HepG2 (cell line): ENCODE measurements at regions not wholly inside any gene's neighbourhood (a gene's known extent, or its start where the extent isn't known, plus 50 kb on each side); places are given as distances from the start of the nearest gene placed in this dataset.

Experiments used
- ATAC-seq: fragments of 200-7000 bp; cut with Tn5 transposase; 3 replicates; pipeline ENCODE4 v1.9.1; 2020; ENCODE audit warnings: mild to moderate bottlenecking, moderate library complexity
- BruUV-seq: library from RNA; stranded (reverse); fragments of 400-500 nt; replicated peaks from 2 replicates; lab custom pipeline; 2021; lab: Mats Ljungman, UMichigan
- CTCF ChIA-PET: fragments of 300-600 bp; formaldehyde crosslinking; extraction: SDS; loops from one replicate; lab custom pipeline; 2021; ENCODE audit warnings: low total read pairs, inconsistent platforms, low intra/inter-chr PET ratio; lab: Yijun Ruan, JAX
- POLR2A ChIA-PET: fragments of 350-600 bp; sonication (Branson Sonifier 250); formaldehyde crosslinking; loops from one replicate; lab custom pipeline; 2020; ENCODE audit warnings: antibody characterized with exemption, inconsistent platforms; lab: Yijun Ruan, JAX
- DNase-seq: peaks from one replicate; pipeline ENCODE4 v3.0.0-alpha.2; 2015; ENCODE audit warnings: low spot score
- FAIRE-seq: peaks from 3 replicates; lab custom pipeline; 2011; peaks lifted over from hg19 to GRCh38; lab: Jason Lieb, UNC
- H2AFZ ChIP-seq: one replicate; pipeline ENCODE4 v1.6.1; 2011; ENCODE audit warnings: low read length, inconsistent platforms
- H3K27ac ChIP-seq: fragments of 300-600 bp; 3 replicates; pipeline ENCODE4 v1.8.0; 2011; ENCODE audit warnings: mixed run types, mild to moderate bottlenecking, mixed read lengths, low read length, inconsistent platforms; ENCODE audit not compliant: insufficient read depth; ENCODE audit errors: extremely low read length
- H3K27me3 ChIP-seq, 2 experiments: fragments of 200-600 bp in 1 of 2; 2 replicates in 1 of 2; 3 replicates in 1 of 2; pipeline versions ENCODE4 v1.6.0 to v1.8.0; 2011; ENCODE audit warnings: low read length in 2 of 2, mild to moderate bottlenecking in 2 of 2, moderate library complexity in 2 of 2, inconsistent platforms in 1 of 2; ENCODE audit not compliant: insufficient read depth in 2 of 2, control insufficient read depth in 1 of 2
- H3K36me3 ChIP-seq, 2 experiments: fragments of 200-600 bp in 1 of 2; replicated peaks in 1 of 2; 2 replicates in 1 of 2; 3 replicates in 1 of 2; pipeline versions ENCODE4 v1.5.1 to v1.8.0; 2011; ENCODE audit warnings: low read length in 2 of 2, inconsistent platforms in 1 of 2; ENCODE audit not compliant: insufficient read depth in 2 of 2, control insufficient read depth in 1 of 2
- H3K4me1 ChIP-seq: 2 replicates; pipeline ENCODE4 v1.5.1; 2012; ENCODE audit warnings: low read length, inconsistent platforms; ENCODE audit not compliant: insufficient read depth
- H3K4me2 ChIP-seq: 2 replicates; pipeline ENCODE4 v1.6.0; 2011; ENCODE audit warnings: low read depth, low read length, inconsistent platforms
- H3K4me3 ChIP-seq, 3 experiments: fragments of 200-600 bp in 1 of 3; sonication (generic), shearing (Covaris generic) in 1 of 3; replicated peaks in 1 of 3; 2 replicates each; pipeline ENCODE4 v1.5.1; 2011 to 2016; ENCODE audit warnings: low read length in 3 of 3, inconsistent platforms in 2 of 3, low read depth in 2 of 3, mild to moderate bottlenecking in 2 of 3, control low read depth in 1 of 3, mixed read lengths in 1 of 3; ENCODE audit not compliant: insufficient read depth in 1 of 3
- H3K79me2 ChIP-seq: one replicate; pipeline ENCODE4 v1.6.1; 2011; ENCODE audit warnings: low read length, inconsistent platforms; ENCODE audit not compliant: insufficient read depth
- H3K9ac ChIP-seq: 2 replicates; pipeline ENCODE4 v1.6.0; 2011; ENCODE audit warnings: mild to moderate bottlenecking, low read depth, low read length, inconsistent platforms; ENCODE audit not compliant: insufficient read depth
- H3K9me3 ChIP-seq: 2 replicates; pipeline ENCODE4 v1.5.1; 2012; ENCODE audit warnings: mild to moderate bottlenecking, low read length
- H4K20me1 ChIP-seq: 2 replicates; pipeline ENCODE4 v1.6.0; 2011; ENCODE audit warnings: inconsistent platforms, mild to moderate bottlenecking, low read length, moderate library complexity; ENCODE audit not compliant: insufficient read depth
- CREM ChIP-seq, 2 experiments: sonication (generic) in 1 of 2; formaldehyde crosslinking in 1 of 2; IDR thresholded peaks; 2 replicates each; pipeline versions ENCODE4 v1.4.0 to v1.6.1; 2016 to 2020; ENCODE audit warnings: antibody characterized with exemption in 1 of 2, mild to moderate bottlenecking in 1 of 2, missing genetic modification reagents in 1 of 2
- DPF2 ChIP-seq: sonication (generic); formaldehyde crosslinking; IDR thresholded peaks from 2 replicates; pipeline ENCODE4 v1.4.0; 2020; ENCODE audit warnings: mild to moderate bottlenecking, low read depth, missing genetic modification reagents, borderline replicate concordance
- HHEX ChIP-seq: IDR thresholded peaks from 2 replicates; pipeline ENCODE4 v1.6.1; 2016; ENCODE audit warnings: control low read depth
- HNF4G ChIP-seq, 2 experiments: sonication (generic) in 1 of 2; formaldehyde crosslinking in 1 of 2; IDR thresholded peaks; 2 replicates each; pipeline versions ENCODE4 v1.4.0 to v1.6.1; 2011 to 2020; ENCODE audit warnings: borderline replicate concordance in 2 of 2, low read depth in 2 of 2, mild to moderate bottlenecking in 2 of 2, low read length in 1 of 2, missing genetic modification reagents in 1 of 2, moderate library complexity in 1 of 2
- ISL2 ChIP-seq: sonication (generic); formaldehyde crosslinking; IDR thresholded peaks from 2 replicates; pipeline ENCODE4 v1.5.0; 2020; ENCODE audit warnings: missing genetic modification reagents
- MED1 ChIP-seq: sonication (generic); formaldehyde crosslinking; IDR thresholded peaks from 2 replicates; pipeline ENCODE4 v1.4.0; 2020; ENCODE audit warnings: missing genetic modification reagents
- NR2F2 ChIP-seq: IDR thresholded peaks from 2 replicates; pipeline ENCODE4 v1.6.1; 2012; ENCODE audit warnings: low read depth, inconsistent platforms, borderline replicate concordance
- PHF21A ChIP-seq: sonication (generic); formaldehyde crosslinking; IDR thresholded peaks from 2 replicates; pipeline ENCODE4 v1.5.0; 2020; ENCODE audit warnings: mild to moderate bottlenecking, missing genetic modification reagents
- PHF5A ChIP-seq: IDR thresholded peaks from one replicate; pipeline ENCODE4 v1.6.1; 2018; ENCODE audit warnings: low read depth, missing genetic modification reagents; ENCODE audit not compliant: unreplicated experiment
- RCOR2 ChIP-seq: IDR thresholded peaks from 2 replicates; pipeline ENCODE4 v1.6.1; 2016; ENCODE audit warnings: missing biosample characterization, missing genetic modification reagents
- REPIN1 ChIP-seq: sonication (generic); formaldehyde crosslinking; IDR thresholded peaks from 2 replicates; pipeline ENCODE4 v1.8.0; 2022; ENCODE audit warnings: missing genetic modification reagents, low read depth, mild to moderate bottlenecking, borderline replicate concordance
- SUZ12 ChIP-seq: fragments of 150-350 bp; IDR thresholded peaks from 2 replicates; pipeline ENCODE4 v1.6.1; 2014; ENCODE audit warnings: low read depth, low read length
- TAF1 ChIP-seq: sonication (generic); formaldehyde crosslinking; IDR thresholded peaks from 2 replicates; pipeline ENCODE4 v1.4.0; 2020; ENCODE audit warnings: missing genetic modification reagents
- TARDBP ChIP-seq: sonication (generic); formaldehyde crosslinking; IDR thresholded peaks from 2 replicates; pipeline ENCODE4 v1.8.0; 2022; ENCODE audit warnings: mild to moderate bottlenecking, missing genetic modification reagents
- XRCC5 ChIP-seq: fragments of 200-400 bp; formaldehyde crosslinking; optimal IDR thresholded peaks from 2 replicates; pipeline ENCODE3; 2017; ENCODE audit warnings: mild to moderate bottlenecking, low read length
- ZBTB26 ChIP-seq: IDR thresholded peaks from 2 replicates; pipeline ENCODE4 v1.6.1; 2016; ENCODE audit warnings: missing compliant biosample characterization, missing genetic modification reagents, borderline replicate concordance
- ZNF292 ChIP-seq: sonication (generic); formaldehyde crosslinking; IDR thresholded peaks from 2 replicates; pipeline ENCODE4 v1.8.1; 2022; ENCODE audit warnings: mild to moderate bottlenecking, low read depth, missing genetic modification reagents, borderline replicate concordance
- ZNF468 ChIP-seq: sonication (generic); formaldehyde crosslinking; IDR thresholded peaks from 2 replicates; pipeline ENCODE4 v1.8.0; 2022; ENCODE audit warnings: mild to moderate bottlenecking, moderate library complexity, missing genetic modification reagents
- ZNF563 ChIP-seq: sonication (generic); formaldehyde crosslinking; IDR thresholded peaks from 2 replicates; pipeline ENCODE4 v1.8.0; 2022; ENCODE audit warnings: mild to moderate bottlenecking, moderate library complexity, missing genetic modification reagents
- WGBS: methylation state at CpG from one replicate; pipeline ENCODE4 v1.1.6; 2017; ENCODE audit warnings: low lambda C conversion rate; 5-methylcytosine and 5-hydroxymethylcytosine counted together
- in situ Hi-C: cut with HindIII; loops from 2 replicates; pipeline ENCODE4 v1.10.0; 2017; ENCODE audit warnings: low pct_unique_long_range_greater_than_20kb; ENCODE audit not compliant: extremely low pct_ligation_motif_present
- intact Hi-C: fragments of 100-400 bp; cut with micrococcal nuclease; formaldehyde crosslinking; loops from one replicate; pipeline ENCODE4 v1.10.0; 2022; ENCODE audit not compliant: unreplicated experiment
- TF ChIP-seq, protein P1 (sequence below): IDR thresholded peaks from 2 replicates; pipeline ENCODE4 v1.6.1; 2018; ENCODE audit warnings: missing genetic modification reagents, mild to moderate bottlenecking, missing compliant biosample characterization
- TF ChIP-seq, protein P2 (sequence below): sonication (generic); formaldehyde crosslinking; IDR thresholded peaks from 2 replicates; pipeline ENCODE4 v1.8.0; 2022; ENCODE audit warnings: missing genetic modification reagents, low read depth, mild to moderate bottlenecking, borderline replicate concordance
- TF ChIP-seq, protein P3 (sequence below): IDR thresholded peaks from 2 replicates; pipeline ENCODE4 v1.6.1; 2016; ENCODE audit warnings: low read depth, borderline replicate concordance

DNA sequence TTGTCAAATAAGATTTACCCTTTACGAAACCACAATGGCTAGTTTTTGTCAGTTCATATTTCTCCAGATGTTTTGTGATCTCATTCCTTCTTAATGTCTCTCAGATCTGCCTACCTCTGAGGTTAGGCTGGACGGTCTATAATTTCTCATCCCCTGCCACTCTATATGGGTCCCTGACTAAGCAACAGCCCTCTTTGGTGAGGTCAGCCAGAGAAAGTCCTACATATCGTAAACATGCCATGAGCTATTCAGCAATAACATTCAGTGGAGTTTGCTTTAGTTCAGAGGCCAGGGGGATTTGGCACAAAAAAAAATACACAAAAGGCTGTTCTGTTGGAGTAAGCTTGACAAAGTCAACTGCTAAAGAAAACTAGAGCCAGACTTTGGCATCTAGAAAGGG lies 192.1 kb upstream of the NCKAP5 start (continued):
- no peak for TF ChIP-seq TAF1 (CRISPR knock-in tag)
- TF ChIP-seq SUZ12: no peak
- no peak for TF ChIP-seq ZNF468 (CRISPR knock-in tag)
- TF ChIP-seq NR2F2: no peak
- TF ChIP-seq, protein P1, sequence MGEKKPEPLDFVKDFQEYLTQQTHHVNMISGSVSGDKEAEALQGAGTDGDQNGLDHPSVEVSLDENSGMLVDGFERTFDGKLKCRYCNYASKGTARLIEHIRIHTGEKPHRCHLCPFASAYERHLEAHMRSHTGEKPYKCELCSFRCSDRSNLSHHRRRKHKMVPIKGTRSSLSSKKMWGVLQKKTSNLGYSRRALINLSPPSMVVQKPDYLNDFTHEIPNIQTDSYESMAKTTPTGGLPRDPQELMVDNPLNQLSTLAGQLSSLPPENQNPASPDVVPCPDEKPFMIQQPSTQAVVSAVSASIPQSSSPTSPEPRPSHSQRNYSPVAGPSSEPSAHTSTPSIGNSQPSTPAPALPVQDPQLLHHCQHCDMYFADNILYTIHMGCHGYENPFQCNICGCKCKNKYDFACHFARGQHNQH: no peak
- no peak for TF ChIP-seq PHF5A (CRISPR knock-in tag)
- TF ChIP-seq, protein P2, sequence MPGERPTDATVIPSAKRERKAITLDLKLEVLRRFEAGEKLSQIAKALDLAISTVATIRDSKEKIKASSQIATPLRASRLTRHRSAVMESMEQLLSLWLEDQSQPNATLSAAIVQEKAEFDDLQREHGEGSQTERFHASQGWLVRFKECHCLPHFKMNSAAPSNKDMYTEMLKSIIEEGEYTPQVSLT (CRISPR knock-in tag): no peak

GRCh38 chr2:133765658-133766057 lies 197.4 kb upstream of the NCKAP5 start:
- Histone ChIP-seq H3K27me3 (no peaks in the 10 kb centered on the region), H3K4me2 (no peak overlapping the region), H4K20me1 (no peaks in the 10 kb centered on the region), H3K36me3 (no peaks in the 10 kb centered on the region), H2AFZ (no peak overlapping the region), H3K79me2 (no peaks in the 10 kb centered on the region), H3K27ac (peak overlapping the region; percentile 15), H3K4me3 (no peak overlapping the region), H3K4me1 (peaks cover 18% of the 10 kb centered on the region), H3K9me3 (peaks cover 6% of the 10 kb centered on the region; the same call in 1 of the 2 replicates), H3K9ac (no peak overlapping the region)
- BruUV-seq: no TSS peak
- in situ Hi-C loops: no loop called here
- 0% methylated on average over 1 of the region's 2 CpGs for WGBS
- ATAC-seq: peak; percentile 99
- intact Hi-C loops: no loop called here
- FAIRE-seq: peak; percentile 84
- POLR2A ChIA-PET: no interaction called here
- CTCF ChIA-PET: no interaction called here
- peak; percentile 88 for DNase-seq
- TF ChIP-seq DPF2 (CRISPR knock-in tag) (peak; percentile 60; the same call in 1 of the 2 replicates), MED1 (CRISPR knock-in tag) (0 out of 2 replicates have a peak, but pooled peaks have one; percentile 26), XRCC5 (peak; percentile 48), ISL2 (CRISPR knock-in tag) (peak; percentile 57), ZNF563 (CRISPR knock-in tag) (no peak), CREM (IDR thresholded peaks at IDR 0.05) (peak; percentile 56; the same call in 1 of the 2 replicates), CREM (CRISPR knock-in tag; IDR thresholded peaks at IDR 0.05) (no peak), TARDBP (CRISPR knock-in tag) (peak; percentile 46; the same call in 1 of the 2 replicates), PHF21A (CRISPR knock-in tag) (peak; percentile 35; the same call in 1 of the 2 replicates), ZNF292 (CRISPR knock-in tag) (peak; percentile 77; the same call in 1 of the 2 replicates), HNF4G (IDR thresholded peaks at IDR 0.05; ENCODE audit: borderline replicate concordance, low read depth, low read length) (no peak), HNF4G (CRISPR knock-in tag; IDR thresholded peaks at IDR 0.05; ENCODE audit: borderline replicate concordance, low read depth) (no peak), HHEX (CRISPR knock-in tag) (peak; percentile 74), RCOR2 (CRISPR knock-in tag) (peak; percentile 73; the same call in 1 of the 2 replicates), REPIN1 (CRISPR knock-in tag) (peak; percentile 63; the same call in 1 of the 2 replicates), ZBTB26 (CRISPR knock-in tag) (peak; percentile 79; the same call in 1 of the 2 replicates)
- TF ChIP-seq, protein P3, sequence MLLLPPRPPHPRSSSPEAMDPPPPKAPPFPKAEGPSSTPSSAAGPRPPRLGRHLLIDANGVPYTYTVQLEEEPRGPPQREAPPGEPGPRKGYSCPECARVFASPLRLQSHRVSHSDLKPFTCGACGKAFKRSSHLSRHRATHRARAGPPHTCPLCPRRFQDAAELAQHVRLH (CRISPR knock-in tag): 0 out of 2 replicates have a peak, but pooled peaks have one; percentile 37
